CD14-positive monocyte (primary cell): ENCODE measurements at regions not wholly inside any gene's neighbourhood (a gene's known extent, or its start where the extent isn't known, plus 50 kb on each side); places are given as distances from the start of the nearest gene placed in this dataset.

Source experiments
- DNase-seq, 3 donors: peaks; one replicate each; pipeline ENCODE4 v3.0.0-alpha.2; 2011 to 2022
- H2AFZ ChIP-seq: 2 replicates; pipeline ENCODE4 v1.6.0; 2012; ENCODE audit warnings: mild to moderate bottlenecking, low read depth, low read length, inconsistent platforms; ENCODE audit not compliant: insufficient read depth, poor library complexity, severe bottlenecking
- H3K27ac ChIP-seq, 2 donors: 1 replicate in 1 of 2; 2 replicates in 1 of 2; pipeline ENCODE4 v1.5.1; 2012 to 2013; ENCODE audit warnings: low read length in 2 of 2, control low read depth in 1 of 2, inconsistent platforms in 1 of 2, low read depth in 1 of 2, mild to moderate bottlenecking in 1 of 2
- H3K27me3 ChIP-seq, 2 donors: one replicate each; pipeline versions ENCODE4 v1.6.0 to v1.6.1; 2011 to 2013; ENCODE audit warnings: low read length in 2 of 2; ENCODE audit not compliant: control insufficient read depth in 2 of 2, insufficient read depth in 2 of 2
- H3K36me3 ChIP-seq, 2 donors: replicated peaks in 1 of 2; 1 replicate in 1 of 2; 2 replicates in 1 of 2; pipeline versions ENCODE4 v1.5.1 to v1.6.1; 2012 to 2013; ENCODE audit warnings: low read length in 2 of 2, control low read depth in 1 of 2, inconsistent platforms in 1 of 2, mild to moderate bottlenecking in 1 of 2; ENCODE audit not compliant: insufficient read depth in 2 of 2, control insufficient read depth in 1 of 2
- H3K4me1 ChIP-seq, 2 donors: 1 replicate in 1 of 2; 2 replicates in 1 of 2; pipeline versions ENCODE4 v1.5.1 to v1.6.1; 2012 to 2013; ENCODE audit warnings: low read length in 2 of 2, control low read depth in 1 of 2, inconsistent platforms in 1 of 2, mild to moderate bottlenecking in 1 of 2, moderate library complexity in 1 of 2; ENCODE audit not compliant: insufficient read depth in 2 of 2, control insufficient read depth in 1 of 2
- H3K4me2 ChIP-seq: replicated peaks from 2 replicates; pipeline ENCODE3; 2012; ENCODE audit warnings: low read length, moderate library complexity, mild to moderate bottlenecking; ENCODE audit not compliant: poor library complexity, severe bottlenecking; ENCODE audit errors: extremely low read depth
- H3K4me3 ChIP-seq, 3 experiments: fragments of 200-600 bp in 1 of 3; sonication (generic) in 1 of 3; replicated peaks in 1 of 3; 1 replicate in 2 of 3; 2 replicates in 1 of 3; pipeline ENCODE4 v1.5.1; 2011 to 2013; ENCODE audit warnings: low read length in 3 of 3, mild to moderate bottlenecking in 3 of 3, control low read depth in 2 of 3, low read depth in 2 of 3, inconsistent platforms in 1 of 3, moderate library complexity in 1 of 3
- H3K79me2 ChIP-seq: 2 replicates; pipeline ENCODE4 v1.6.0; 2012; ENCODE audit warnings: mild to moderate bottlenecking, control low read depth, inconsistent platforms, low read length, moderate library complexity; ENCODE audit not compliant: insufficient read depth
- H3K9ac ChIP-seq: 2 replicates; pipeline ENCODE4 v1.6.0; 2017; ENCODE audit warnings: low read length, mild to moderate bottlenecking; ENCODE audit not compliant: insufficient read depth, poor library complexity, severe bottlenecking
- H3K9me3 ChIP-seq, 2 donors: replicated peaks in 1 of 2; 1 replicate in 1 of 2; 2 replicates in 1 of 2; pipeline versions ENCODE4 v1.5.1 to v1.6.1; 2012 to 2013; ENCODE audit warnings: low read length in 2 of 2, control low read depth in 1 of 2; ENCODE audit not compliant: control insufficient read depth in 1 of 2, insufficient read depth in 1 of 2
- H4K20me1 ChIP-seq: 2 replicates; pipeline ENCODE4 v1.6.0; 2012; ENCODE audit warnings: mild to moderate bottlenecking, low read length, control low read depth, moderate library complexity; ENCODE audit not compliant: insufficient read depth
- H3K27ac Mint-ChIP-seq, 7 donors: one replicate each; pipeline ENCODE4 v1.8.0; 2020; ENCODE audit warnings: mild to moderate bottlenecking in 7 of 7, mixed read lengths in 7 of 7, moderate library complexity in 6 of 7, inconsistent platforms in 2 of 7
- H3K27me3 Mint-ChIP-seq, 3 donors: one replicate each; pipeline ENCODE4 v1.8.0; 2021 to 2022; ENCODE audit warnings: low read depth in 3 of 3, mild to moderate bottlenecking in 3 of 3, mixed read lengths in 3 of 3, moderate library complexity in 3 of 3, inconsistent platforms in 1 of 3
- H3K36me3 Mint-ChIP-seq, 2 donors: one replicate each; pipeline ENCODE4 v1.8.0; 2020; ENCODE audit warnings: mixed read lengths in 2 of 2, inconsistent platforms in 1 of 2, mild to moderate bottlenecking in 1 of 2
- H3K4me1 Mint-ChIP-seq: one replicate; pipeline ENCODE4 v1.8.0; 2020; ENCODE audit warnings: mild to moderate bottlenecking, mixed read lengths
- H3K4me3 Mint-ChIP-seq, 2 donors: one replicate each; pipeline ENCODE4 v1.8.0; 2020; ENCODE audit warnings: mild to moderate bottlenecking in 2 of 2, mixed read lengths in 2 of 2, moderate library complexity in 1 of 2
- H3K9me3 Mint-ChIP-seq, 7 donors: one replicate each; pipeline ENCODE4 v1.8.0; 2020 to 2022; ENCODE audit warnings: mixed read lengths in 7 of 7, mild to moderate bottlenecking in 6 of 7, moderate library complexity in 6 of 7, inconsistent platforms in 2 of 7
- WGBS: methylation state at CpG from one replicate; pipeline ENCODE4 v1.1.5; 2013; ENCODE audit warnings: missing lambda C conversion rate; ENCODE audit not compliant: insufficient coverage; 5-methylcytosine and 5-hydroxymethylcytosine counted together
- intact Hi-C, 2 donors: fragments of 100-400 bp; cut with micrococcal nuclease; formaldehyde crosslinking; loops; one replicate each; pipeline versions ENCODE4 v1.15.0 to v1.15.1; 2023
- TF ChIP-seq, protein P1 (sequence below): fragments of 200-600 bp; IDR thresholded peaks from one replicate; pipeline ENCODE4 v1.8.0; 2022; ENCODE audit warnings: antibody characterized with exemption, mild to moderate bottlenecking

DNA sequence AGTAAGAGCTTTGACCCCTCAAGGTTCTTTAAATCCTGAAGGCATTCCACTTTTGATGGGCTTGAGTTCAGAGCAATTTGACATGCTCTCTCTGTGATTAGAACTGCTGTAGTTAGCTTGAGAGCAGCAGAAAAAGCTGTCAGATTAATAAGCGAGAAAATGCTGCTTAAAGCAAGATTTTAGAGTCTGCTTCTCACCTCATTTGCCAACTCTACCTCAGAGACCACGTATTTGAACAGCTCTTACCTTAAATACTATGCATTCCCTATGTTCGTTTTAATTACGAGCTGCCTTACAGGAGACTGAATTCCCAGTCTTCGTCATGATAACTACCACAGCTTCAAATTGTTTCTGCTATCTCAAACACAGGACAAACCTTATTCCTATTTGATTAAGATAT is 253.4 kb downstream of the SLITRK6 start:
- Mint-ChIP-seq H3K4me1 (no peaks in the 10 kb centered on the region), H3K9me3 (peaks cover 8 to 22% (median 9%) of the 10 kb centered on the region in 7 donors), H3K4me3 (no peak overlapping the region), H3K27me3 (peaks cover 0 to 1% (median 0%) of the 10 kb centered on the region in 3 donors), H3K27ac (no peak overlapping the region), H3K36me3 (no peaks in the 10 kb centered on the region)
- Histone ChIP-seq H3K4me2 (no peak overlapping the region), H3K4me1 (no peaks in the 10 kb centered on the region), H2AFZ (no peak overlapping the region), H3K4me3 (no peak overlapping the region), H3K79me2 (no peaks in the 10 kb centered on the region), H3K27ac (no peak overlapping the region), H3K9me3 (peaks cover 13 to 26% of the 10 kb centered on the region in 2 donors), H3K36me3 (no peaks in the 10 kb centered on the region), H3K27me3 (no peaks in the 10 kb centered on the region), H4K20me1 (no peaks in the 10 kb centered on the region), H3K9ac (no peak overlapping the region)
- DNase-seq, result no peak
- 89% methylated on average over 4 of the region's 5 CpGs for WGBS
- intact Hi-C loops, result no loop called here
- TF ChIP-seq, protein P1, sequence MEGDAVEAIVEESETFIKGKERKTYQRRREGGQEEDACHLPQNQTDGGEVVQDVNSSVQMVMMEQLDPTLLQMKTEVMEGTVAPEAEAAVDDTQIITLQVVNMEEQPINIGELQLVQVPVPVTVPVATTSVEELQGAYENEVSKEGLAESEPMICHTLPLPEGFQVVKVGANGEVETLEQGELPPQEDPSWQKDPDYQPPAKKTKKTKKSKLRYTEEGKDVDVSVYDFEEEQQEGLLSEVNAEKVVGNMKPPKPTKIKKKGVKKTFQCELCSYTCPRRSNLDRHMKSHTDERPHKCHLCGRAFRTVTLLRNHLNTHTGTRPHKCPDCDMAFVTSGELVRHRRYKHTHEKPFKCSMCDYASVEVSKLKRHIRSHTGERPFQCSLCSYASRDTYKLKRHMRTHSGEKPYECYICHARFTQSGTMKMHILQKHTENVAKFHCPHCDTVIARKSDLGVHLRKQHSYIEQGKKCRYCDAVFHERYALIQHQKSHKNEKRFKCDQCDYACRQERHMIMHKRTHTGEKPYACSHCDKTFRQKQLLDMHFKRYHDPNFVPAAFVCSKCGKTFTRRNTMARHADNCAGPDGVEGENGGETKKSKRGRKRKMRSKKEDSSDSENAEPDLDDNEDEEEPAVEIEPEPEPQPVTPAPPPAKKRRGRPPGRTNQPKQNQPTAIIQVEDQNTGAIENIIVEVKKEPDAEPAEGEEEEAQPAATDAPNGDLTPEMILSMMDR, result no peak

DNA sequence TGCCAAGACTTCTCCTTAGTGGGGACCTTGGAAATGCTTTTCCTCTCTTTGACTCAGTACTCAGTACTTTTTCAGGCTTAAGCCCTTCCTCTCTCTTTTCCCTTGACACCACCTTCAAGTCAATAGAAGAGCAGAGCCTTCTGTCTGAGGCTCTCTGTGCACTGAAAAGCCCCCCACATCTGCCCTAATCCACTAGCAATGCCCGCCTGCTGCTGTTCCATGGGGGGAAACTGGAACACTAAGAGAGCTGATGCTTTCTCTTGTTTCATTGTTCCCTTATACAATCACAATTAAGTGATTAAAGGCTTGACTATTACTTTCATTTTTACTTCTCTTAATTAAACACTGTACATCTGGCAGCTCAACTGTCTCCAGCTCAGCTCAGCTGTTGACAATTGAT is 254.5 kb downstream of the SLITRK6 start:
- no CpG with 5 or more reads among the region's 1 CpG for WGBS
- peaks cover 0 to 1% (median 0%) of the 10 kb centered on the region in 3 donors for H3K27me3 Mint-ChIP-seq
- TF ChIP-seq, protein P1, result no peak

More for the DNA sequence above, 254.5 kb downstream of the SLITRK6 start:
- Histone ChIP-seq H3K79me2 (no peaks in the 10 kb centered on the region), H3K27ac (no peak overlapping the region), H3K27me3 (no peaks in the 10 kb centered on the region), H4K20me1 (no peaks in the 10 kb centered on the region), H2AFZ (no peak overlapping the region), H3K4me1 (no peaks in the 10 kb centered on the region), H3K36me3 (no peaks in the 10 kb centered on the region), H3K4me2 (no peak overlapping the region), H3K4me3 (no peak overlapping the region), H3K9ac (no peak overlapping the region), H3K9me3 (peaks cover 11 to 26% of the 10 kb centered on the region in 2 donors)
- H3K4me1 Mint-ChIP-seq, result no peaks in the 10 kb centered on the region
- H3K9me3 Mint-ChIP-seq, result peaks cover 8 to 21% (median 9%) of the 10 kb centered on the region in 7 donors
- H3K4me3 Mint-ChIP-seq, result no peak overlapping the region
- no peak for DNase-seq
- intact Hi-C loops, result no loop called here
- H3K27ac Mint-ChIP-seq, result no peak overlapping the region
- H3K36me3 Mint-ChIP-seq, result no peaks in the 10 kb centered on the region
